ENCODE measurements at regions not wholly inside any gene's neighbourhood (a gene's known extent, or its start where the extent isn't known, plus 50 kb on each side); places are given as distances from the start of the nearest gene placed in this dataset.

DNA sequence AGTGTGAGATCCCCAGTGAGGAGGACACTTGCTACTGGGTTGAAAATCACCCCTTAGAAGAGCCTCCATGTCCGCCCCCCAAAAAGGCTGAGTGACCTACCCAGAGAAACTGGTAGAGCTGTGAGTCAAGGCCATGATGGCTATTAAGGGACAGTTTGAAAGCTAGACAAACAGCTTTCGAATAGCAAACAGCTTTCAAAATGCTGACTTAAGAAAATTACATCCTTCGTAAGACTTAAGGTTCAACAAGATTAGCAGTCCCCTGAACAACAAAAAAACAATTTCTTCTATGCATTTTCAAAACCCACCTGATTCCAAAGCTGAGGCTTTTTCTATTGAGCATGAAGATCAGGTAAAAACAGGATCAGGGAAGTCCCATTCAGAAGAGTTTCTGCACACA, 269.7 kb upstream of the SOX2 start:
- no peak for DNase-seq (ENCODE audit: low read depth)
- TF ChIP-seq, protein P1, sequence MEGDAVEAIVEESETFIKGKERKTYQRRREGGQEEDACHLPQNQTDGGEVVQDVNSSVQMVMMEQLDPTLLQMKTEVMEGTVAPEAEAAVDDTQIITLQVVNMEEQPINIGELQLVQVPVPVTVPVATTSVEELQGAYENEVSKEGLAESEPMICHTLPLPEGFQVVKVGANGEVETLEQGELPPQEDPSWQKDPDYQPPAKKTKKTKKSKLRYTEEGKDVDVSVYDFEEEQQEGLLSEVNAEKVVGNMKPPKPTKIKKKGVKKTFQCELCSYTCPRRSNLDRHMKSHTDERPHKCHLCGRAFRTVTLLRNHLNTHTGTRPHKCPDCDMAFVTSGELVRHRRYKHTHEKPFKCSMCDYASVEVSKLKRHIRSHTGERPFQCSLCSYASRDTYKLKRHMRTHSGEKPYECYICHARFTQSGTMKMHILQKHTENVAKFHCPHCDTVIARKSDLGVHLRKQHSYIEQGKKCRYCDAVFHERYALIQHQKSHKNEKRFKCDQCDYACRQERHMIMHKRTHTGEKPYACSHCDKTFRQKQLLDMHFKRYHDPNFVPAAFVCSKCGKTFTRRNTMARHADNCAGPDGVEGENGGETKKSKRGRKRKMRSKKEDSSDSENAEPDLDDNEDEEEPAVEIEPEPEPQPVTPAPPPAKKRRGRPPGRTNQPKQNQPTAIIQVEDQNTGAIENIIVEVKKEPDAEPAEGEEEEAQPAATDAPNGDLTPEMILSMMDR (IDR thresholded peaks at IDR 0.05; ENCODE audit: control insufficient read depth, insufficient read depth, low read depth, low read length, missing control alignments): no peak
- no peak overlapping the region for H3K4me3 ChIP-seq (ENCODE audit: control insufficient read depth, low read depth, low read length)

DNA sequence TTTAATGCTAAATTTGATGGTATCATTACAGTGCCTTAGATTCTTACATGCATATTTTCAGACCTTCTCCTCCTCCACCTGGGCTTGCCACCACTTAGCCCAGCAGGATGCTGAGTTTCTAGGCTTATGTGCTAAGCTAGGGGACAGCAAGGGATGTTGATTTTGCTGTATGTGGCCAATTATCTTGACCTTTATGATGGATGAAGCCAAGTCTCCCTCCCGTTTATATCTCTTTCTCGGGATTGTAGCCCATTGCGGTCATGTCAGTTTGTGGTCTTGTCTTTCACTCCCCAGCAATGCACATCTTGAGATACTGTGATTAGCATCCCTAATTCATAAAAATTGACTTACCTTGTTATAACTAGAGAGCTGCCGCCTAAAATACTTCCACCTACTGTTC, 278.7 kb upstream of the SOX2 start:
- TF ChIP-seq, protein P1 (IDR thresholded peaks at IDR 0.05; ENCODE audit: control insufficient read depth, insufficient read depth, low read depth, low read length, missing control alignments): no peak
- H3K4me3 ChIP-seq (ENCODE audit: control insufficient read depth, low read depth, low read length): no peak overlapping the region
- DNase-seq (ENCODE audit: low read depth): no peak

DNA sequence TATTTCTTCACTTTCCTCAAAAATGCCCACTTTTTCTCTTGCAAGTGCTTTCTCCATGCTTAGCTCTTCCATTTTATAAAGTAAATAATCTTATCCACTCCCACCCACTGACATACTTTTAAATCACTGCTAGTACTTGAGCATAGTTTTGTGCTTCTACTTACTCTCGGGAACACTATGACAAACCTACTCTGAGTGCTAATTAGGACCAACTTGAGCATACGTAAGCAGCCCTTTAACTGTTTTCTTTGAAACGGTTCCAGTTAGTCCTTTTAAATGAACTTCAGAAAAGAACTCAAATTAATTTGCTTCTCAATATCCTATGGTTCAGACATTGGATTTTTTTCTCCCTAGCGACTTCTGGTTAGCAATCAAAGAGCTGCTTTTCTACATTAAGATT, 280.0 kb upstream of the SOX2 start:
- no peak overlapping the region for H3K4me3 ChIP-seq (ENCODE audit: control insufficient read depth, low read depth, low read length)
- no peak for DNase-seq (ENCODE audit: low read depth)
- TF ChIP-seq, protein P1 (IDR thresholded peaks at IDR 0.05; ENCODE audit: control insufficient read depth, insufficient read depth, low read depth, low read length, missing control alignments): no peak

DNA sequence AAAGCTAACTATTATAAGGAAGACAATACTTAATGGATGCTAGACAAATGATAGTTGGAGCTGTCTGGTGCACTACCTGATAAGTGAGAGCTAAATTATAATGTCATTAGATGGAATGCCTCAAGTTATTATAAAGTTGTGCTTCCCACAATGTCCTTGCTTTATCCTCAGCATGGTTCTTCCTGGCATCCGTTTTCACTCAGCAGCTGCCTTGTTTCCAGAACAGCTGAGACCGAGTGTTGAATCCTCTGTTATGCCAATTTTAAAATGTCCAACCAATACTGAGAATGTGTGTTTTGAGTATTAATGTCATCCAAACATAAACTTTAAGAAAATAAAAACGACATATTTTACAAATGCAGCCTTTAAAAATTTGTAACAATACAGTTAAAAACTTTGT, 286.7 kb upstream of the SOX2 start:
- no peak for DNase-seq (ENCODE audit: low read depth)
- TF ChIP-seq, protein P1 (IDR thresholded peaks at IDR 0.05; ENCODE audit: control insufficient read depth, insufficient read depth, low read depth, low read length, missing control alignments): no peak
- H3K4me3 ChIP-seq (ENCODE audit: control insufficient read depth, low read depth, low read length): no peak overlapping the region

DNA sequence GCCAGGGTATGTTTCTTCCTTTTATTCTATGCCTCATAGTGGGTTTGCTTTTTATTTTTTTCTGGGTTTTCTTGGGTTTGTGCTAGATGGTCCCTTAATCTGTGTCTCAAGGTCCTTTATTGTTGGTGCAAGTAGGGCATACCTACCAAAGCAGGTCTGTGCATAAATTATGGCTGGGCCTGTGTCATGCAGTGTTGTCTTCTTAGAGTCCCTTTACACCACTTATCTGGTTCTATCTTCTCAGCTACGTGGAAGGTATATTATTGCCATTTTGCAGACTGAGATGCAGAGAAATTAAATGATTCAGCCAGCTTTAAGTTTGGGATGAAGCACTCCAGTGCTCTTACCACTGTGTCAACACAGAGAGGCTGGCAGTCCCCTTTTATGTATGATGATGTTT, 293.5 kb upstream of the SOX2 start:
- no peak for DNase-seq (ENCODE audit: low read depth)

DNA sequence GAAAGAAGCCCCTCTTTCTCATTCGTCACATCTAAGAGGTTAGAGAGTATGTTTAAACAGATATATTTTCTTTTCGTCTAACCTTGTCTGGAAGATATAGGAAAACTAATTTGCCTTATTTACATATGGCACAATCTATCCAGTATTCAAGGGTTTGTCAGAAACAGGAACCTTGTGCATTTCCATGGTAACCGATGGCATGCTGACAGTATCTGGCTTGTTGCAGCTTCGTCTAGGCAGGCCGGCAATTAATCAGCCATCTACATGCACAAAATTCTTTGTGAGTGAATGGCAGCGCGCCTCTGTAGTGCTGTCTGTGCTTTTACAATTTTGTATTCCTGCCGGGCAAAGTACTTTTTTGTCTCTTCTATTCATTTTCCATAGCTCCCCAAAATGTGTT, 294.0 kb upstream of the SOX2 start:
- no peak for DNase-seq (ENCODE audit: low read depth)
- TF ChIP-seq, protein P1 (IDR thresholded peaks at IDR 0.05; ENCODE audit: control insufficient read depth, insufficient read depth, low read depth, low read length, missing control alignments): no peak
- H3K4me3 ChIP-seq (ENCODE audit: control insufficient read depth, low read depth, low read length): no peak overlapping the region

More for the DNA sequence above, 293.5 kb upstream of the SOX2 start:
- no peak overlapping the region for H3K4me3 ChIP-seq (ENCODE audit: control insufficient read depth, low read depth, low read length)
- TF ChIP-seq, protein P1 (IDR thresholded peaks at IDR 0.05; ENCODE audit: control insufficient read depth, insufficient read depth, low read depth, low read length, missing control alignments): no peak

DNA sequence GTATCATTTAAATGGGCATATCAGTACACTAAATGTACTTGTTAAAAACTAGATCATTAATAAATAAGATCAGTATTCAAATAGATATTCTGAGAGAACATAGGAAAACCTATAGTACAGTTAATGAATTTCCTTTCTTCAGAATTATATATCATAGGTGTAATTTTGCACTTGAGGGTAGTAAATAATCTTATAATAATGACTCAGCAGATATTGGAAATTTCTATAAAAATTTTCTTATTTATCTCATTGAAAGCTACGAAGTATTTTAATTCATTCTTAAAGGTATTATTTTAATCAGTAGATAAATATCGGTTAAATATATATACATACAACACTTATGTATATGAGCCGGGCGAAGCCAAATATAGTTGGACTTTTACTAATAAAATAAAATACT, 300.9 kb upstream of the SOX2 start:
- DNase-seq (ENCODE audit: low read depth): no peak
- H3K4me3 ChIP-seq (ENCODE audit: control insufficient read depth, low read depth, low read length): no peak overlapping the region
- TF ChIP-seq, protein P1 (IDR thresholded peaks at IDR 0.05; ENCODE audit: control insufficient read depth, insufficient read depth, low read depth, low read length, missing control alignments): no peak
